ENCODE measurements at regions not wholly inside any gene's neighbourhood (a gene's known extent, or its start where the extent isn't known, plus 50 kb on each side); places are given as distances from the start of the nearest gene placed in this dataset.

GRCh38 chr2:6167592-6168138 is 475.5 kb downstream of the SOX11 start (continued):
- TF ChIP-seq UBTF (CRISPR knock-in tag; IDR thresholded peaks at IDR 0.05) (no peak), POLR2A (IDR thresholded peaks at IDR 0.05; ENCODE audit: insufficient read depth in 1 of 2, low read depth in 2 of 2, low read length in 2 of 2) (no peak), ZNF136 (CRISPR knock-in tag; IDR thresholded peaks at IDR 0.05; ENCODE audit: low read depth) (no peak), ZNF605 (CRISPR knock-in tag; IDR thresholded peaks at IDR 0.05) (no peak), ZNF407 (CRISPR knock-in tag; IDR thresholded peaks at IDR 0.05; ENCODE audit: not compliant biosample characterization) (no peak), ZNF142 (CRISPR knock-in tag; IDR thresholded peaks at IDR 0.05) (no peak), ZNF280D (CRISPR knock-in tag; IDR thresholded peaks at IDR 0.05) (no peak), RCOR2 (CRISPR knock-in tag; IDR thresholded peaks at IDR 0.05) (no peak), MED8 (CRISPR knock-in tag; IDR thresholded peaks at IDR 0.05; ENCODE audit: insufficient replicate concordance) (no peak)

Measured in HepG2 (cell line).